GM06990 (cell line): ENCODE measurements at regions not wholly inside any gene's neighbourhood (a gene's known extent, or its start where the extent isn't known, plus 50 kb on each side); places are given as distances from the start of the nearest gene placed in this dataset.

Source experiments
- DNase-seq: peaks from one replicate; pipeline ENCODE4 v3.0.0-alpha.2; 2011; ENCODE audit not compliant: insufficient read length; ENCODE audit errors: extremely low read depth
- H3K27me3 ChIP-seq: replicated peaks from 2 replicates; pipeline ENCODE4 v1.6.0; 2011; ENCODE audit warnings: low read length; ENCODE audit not compliant: control insufficient read depth, insufficient read depth
- H3K36me3 ChIP-seq: 2 replicates; pipeline ENCODE4 v1.5.1; 2011; ENCODE audit warnings: low read length; ENCODE audit not compliant: control insufficient read depth, insufficient read depth
- H3K4me3 ChIP-seq: replicated peaks from 2 replicates; pipeline ENCODE4 v1.5.1; 2011; ENCODE audit warnings: low read depth, mild to moderate bottlenecking, control low read depth, low read length
- CTCF ChIP-seq: IDR thresholded peaks from 2 replicates; pipeline ENCODE4 v1.5.1; 2011; ENCODE audit warnings: low read length, control low read depth, mild to moderate bottlenecking, inconsistent platforms; ENCODE audit not compliant: insufficient read depth, poor library complexity, severe bottlenecking

- no peak for TF ChIP-seq CTCF
- H3K27me3 ChIP-seq, result no peaks in the 10 kb centered on the region
- H3K36me3 ChIP-seq, result no peaks in the 10 kb centered on the region
- H3K4me3 ChIP-seq, result no peak overlapping the region
- no peak for DNase-seq
Observed at GRCh38 chr14:49969961-49970360, 77.1 kb downstream of the ARF6 start.

GRCh38 chr14:49970474-49971147 is 77.7 kb downstream of the ARF6 start:
- H3K27me3 ChIP-seq, result no peaks in the 10 kb centered on the region
- TF ChIP-seq CTCF, result no peak
- no peak overlapping the region for H3K4me3 ChIP-seq
- no peaks in the 10 kb centered on the region for H3K36me3 ChIP-seq
- no peak for DNase-seq

- Histone ChIP-seq H3K27me3 (no peaks in the 10 kb centered on the region), H3K4me3 (peak overlapping the region; percentile 47), H3K36me3 (no peaks in the 10 kb centered on the region)
- DNase-seq, result peak; percentile 63
- no peak for TF ChIP-seq CTCF
Observed at GRCh38 chr14:49971156-49972130, 78.6 kb downstream of the ARF6 start.

- H3K4me3 ChIP-seq, result peak overlapping the region; percentile 13; the same call in 1 of the 2 replicates
- no peak for DNase-seq
- no peak for TF ChIP-seq CTCF
- H3K36me3 ChIP-seq, result no peaks in the 10 kb centered on the region
- H3K27me3 ChIP-seq, result no peaks in the 10 kb centered on the region
Observed at GRCh38 chr14:49972131-49972671, 79.3 kb downstream of the ARF6 start.

GRCh38 chr14:49972823-49973222 is 79.9 kb downstream of the ARF6 start:
- H3K27me3 ChIP-seq, result no peaks in the 10 kb centered on the region
- H3K36me3 ChIP-seq, result no peaks in the 10 kb centered on the region
- DNase-seq, result no peak
- no peak for TF ChIP-seq CTCF
- H3K4me3 ChIP-seq, result peak overlapping the region; percentile 25
